Mammary epithelial cell (primary cell): ENCODE measurements at regions not wholly inside any gene's neighbourhood (a gene's known extent, or its start where the extent isn't known, plus 50 kb on each side); places are given as distances from the start of the nearest gene placed in this dataset.

Experiments used
- CTCF ChIP-seq, 2 donors: IDR thresholded peaks in 1 of 2; conservative IDR thresholded peaks in 1 of 2; 2 replicates each; pipeline ENCODE4 v1.5.1; 2011 to 2012; ENCODE audit warnings: inconsistent platforms in 2 of 2, low read length in 2 of 2, mild to moderate bottlenecking in 2 of 2, control low read depth in 1 of 2, low read depth in 1 of 2; ENCODE audit not compliant: insufficient read depth in 1 of 2; ENCODE audit errors: extremely low read depth in 1 of 2
- EZH2 ChIP-seq: IDR thresholded peaks from 2 replicates; pipeline ENCODE4 v1.6.1; 2012; ENCODE audit warnings: low read length, inconsistent platforms, borderline replicate concordance

GRCh38 chr7:46192271-46192670, 271.2 kb upstream of the IGFBP3 start:
- TF ChIP-seq EZH2 (no peak), CTCF (conservative IDR thresholded peaks at IDR 0.05 in 1 of 2, IDR thresholded peaks at IDR 0.05 in 1 of 2; ENCODE audit: extremely low read depth in 1 of 2, insufficient read depth in 1 of 2, low read depth in 1 of 2, low read length in 2 of 2) (no peak)
